ENCODE measurements at regions not wholly inside any gene's neighbourhood (a gene's known extent, or its start where the extent isn't known, plus 50 kb on each side); places are given as distances from the start of the nearest gene placed in this dataset.

DNA sequence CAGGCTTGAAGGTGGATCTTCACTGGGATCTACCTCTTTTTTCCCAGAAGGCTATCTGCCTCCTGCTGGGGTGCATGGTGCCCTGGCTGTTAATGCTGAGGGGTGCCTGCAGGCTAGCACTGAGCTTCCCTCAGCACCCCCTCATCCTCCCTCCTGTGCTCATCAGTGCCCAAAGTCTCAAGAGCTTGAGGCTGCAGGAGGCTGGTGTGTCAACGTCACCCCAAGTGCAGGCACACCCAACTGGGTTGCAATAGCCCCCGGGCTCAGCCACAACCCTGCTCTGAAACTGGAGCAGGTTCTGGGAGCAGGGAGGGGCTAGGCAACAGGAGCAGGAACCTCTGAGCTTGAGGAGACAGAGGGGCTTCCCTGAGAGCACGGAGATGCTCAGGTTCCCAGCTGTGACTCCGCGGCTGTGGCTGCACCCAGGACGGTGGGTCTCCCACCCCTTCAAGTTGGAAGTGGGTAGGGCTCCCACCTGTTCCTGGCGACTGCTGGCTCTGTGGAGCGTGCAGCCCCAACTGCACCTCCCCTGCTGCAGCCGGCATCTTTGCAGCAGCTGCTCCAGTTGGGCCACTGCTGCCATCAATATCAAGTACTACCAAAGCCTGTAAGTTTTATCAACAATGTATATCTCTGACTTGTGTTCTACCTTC, 1266.6 kb upstream of the C9orf72 start:
- no peak for DNase-seq (ENCODE audit: low spot score)

- DNase-seq (ENCODE audit: low spot score) = no peak
These were observed 1268.5 kb upstream of the C9orf72 start for GRCh38 chr9:28841775-28842174.

GRCh38 chr9:28847331-28847730, 1274.0 kb upstream of the C9orf72 start:
- DNase-seq (ENCODE audit: low spot score) = no peak

GRCh38 chr9:28848671-28849070, 1275.4 kb upstream of the C9orf72 start:
- DNase-seq (ENCODE audit: low spot score) = no peak

DNA sequence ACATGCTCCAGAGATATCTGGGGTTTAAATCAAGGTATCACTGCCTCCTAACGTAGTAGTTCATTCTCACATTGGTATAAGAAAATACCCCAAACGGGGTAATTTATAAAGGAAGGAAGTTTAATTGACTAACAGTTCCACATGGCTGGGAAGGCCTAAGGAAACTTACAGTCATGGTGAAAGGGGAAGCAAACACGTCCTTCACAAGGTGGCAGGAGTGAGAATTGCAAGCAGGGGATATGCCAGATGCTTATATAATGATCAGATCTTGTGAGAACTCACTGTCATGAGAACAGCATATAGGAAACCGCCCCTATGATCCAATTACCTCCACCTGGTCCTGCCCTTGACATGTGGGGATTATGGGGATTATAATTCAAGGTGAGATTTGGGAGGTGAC, 1280.2 kb upstream of the C9orf72 start:
- DNase-seq (ENCODE audit: low spot score) = no peak

DNA sequence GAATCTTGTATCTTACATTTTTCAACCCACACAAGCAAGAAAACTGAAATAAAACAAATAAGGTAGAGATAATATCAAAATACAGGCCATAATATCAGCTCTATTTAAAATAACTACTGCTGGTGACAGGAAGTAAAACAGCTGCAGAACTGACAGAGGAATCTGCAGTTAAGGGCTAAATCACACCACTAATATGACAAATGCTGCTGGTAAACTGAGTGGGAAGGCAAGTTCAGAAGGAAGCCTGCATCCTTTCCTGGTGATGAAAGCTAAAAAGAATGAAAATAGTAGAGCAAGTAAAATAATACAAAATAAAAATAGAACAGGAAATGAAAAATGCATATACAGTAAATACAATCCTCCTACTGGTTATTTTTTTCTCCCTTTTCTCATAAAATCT, 1293.7 kb upstream of the C9orf72 start:
- DNase-seq (ENCODE audit: low spot score) = no peak

- DNase-seq (ENCODE audit: low spot score) = no peak
These were observed 1295.1 kb upstream of the C9orf72 start for GRCh38 chr9:28868228-28868990.

DNA sequence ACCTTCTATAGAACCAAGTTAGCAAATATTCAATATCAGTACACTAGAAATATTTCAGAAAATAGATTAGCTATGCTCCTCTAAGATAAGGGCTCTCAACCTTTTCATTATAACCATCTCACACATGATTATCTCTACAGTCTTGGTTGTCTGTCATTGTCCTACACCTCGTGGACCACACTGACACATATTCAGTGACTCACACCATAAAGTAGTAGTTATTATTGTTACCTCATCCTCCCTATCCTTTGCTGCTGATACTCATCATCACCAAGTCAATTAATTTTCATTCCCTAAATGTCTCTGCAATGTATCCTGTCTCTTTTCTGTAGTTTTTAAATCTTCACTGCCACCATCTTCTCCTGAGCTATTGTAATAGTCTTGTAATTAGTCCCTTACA, 1309.2 kb upstream of the C9orf72 start:
- DNase-seq (ENCODE audit: low spot score) = no peak

DNA sequence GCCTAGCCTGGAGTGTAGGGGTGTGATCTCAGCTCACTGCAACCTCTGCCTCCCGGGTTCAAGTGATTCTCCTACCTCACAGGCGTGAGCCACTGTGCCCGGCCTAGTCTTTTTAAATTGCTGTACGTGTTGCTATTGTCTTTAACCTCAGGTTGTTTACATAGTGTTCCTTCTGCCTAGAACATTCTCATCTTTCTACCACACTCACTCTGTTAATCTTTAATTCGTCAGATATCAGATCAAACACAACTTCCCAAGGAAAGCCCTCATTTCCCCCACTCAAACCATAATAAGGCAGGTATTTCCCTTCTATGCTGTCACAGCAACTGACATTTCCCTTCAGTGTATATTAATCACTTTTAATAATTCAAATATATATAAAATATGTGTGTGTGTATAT, 1310.0 kb upstream of the C9orf72 start:
- DNase-seq (ENCODE audit: low spot score) = no peak

GRCh38 chr9:28887188-28887884, 1314.1 kb upstream of the C9orf72 start:
- DNase-seq (ENCODE audit: low spot score) = no peak

DNA sequence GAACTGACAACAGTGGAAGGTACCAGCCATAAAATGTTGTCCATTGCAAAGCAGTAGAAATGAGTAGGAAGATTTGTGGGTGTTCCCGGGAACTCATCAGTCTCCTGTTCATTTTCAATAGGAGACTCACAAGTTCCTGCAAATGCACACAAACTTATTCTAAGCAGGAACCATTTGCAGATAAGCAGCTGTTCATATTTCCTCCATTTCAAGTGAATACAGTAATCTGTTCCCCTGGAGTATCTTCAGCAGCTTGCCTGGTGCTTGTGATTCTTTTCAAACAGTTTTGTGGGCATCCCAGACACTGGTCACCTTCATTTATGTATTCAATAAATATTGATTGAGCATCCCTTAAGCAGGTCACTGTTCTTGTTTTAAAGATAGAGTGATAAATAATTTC, 1315.5 kb upstream of the C9orf72 start:
- DNase-seq (ENCODE audit: low spot score) = no peak

GRCh38 chr9:28892538-28892937, 1319.3 kb upstream of the C9orf72 start:
- no peak for DNase-seq (ENCODE audit: low spot score)

DNA sequence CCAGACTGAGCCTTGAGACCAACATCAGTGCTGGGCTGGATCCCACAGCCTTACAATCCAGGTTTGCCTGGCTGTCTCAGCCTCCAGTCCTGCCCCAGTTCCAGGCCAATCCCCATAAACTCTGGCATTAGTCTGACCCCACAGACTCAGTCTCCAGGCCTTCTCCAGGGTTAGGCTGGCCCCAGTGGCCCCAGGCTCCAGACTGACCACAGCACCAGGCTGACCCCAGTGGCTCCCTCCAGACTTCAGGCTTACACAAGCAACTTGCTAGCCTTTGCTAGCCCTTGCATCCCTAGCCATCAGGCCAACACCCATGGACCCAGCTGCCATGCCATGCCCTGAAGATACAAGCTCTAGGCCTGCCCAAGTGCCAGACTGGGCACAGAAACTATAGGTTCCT, 1326.0 kb upstream of the C9orf72 start:
- no peak for DNase-seq (ENCODE audit: low spot score)

DNA sequence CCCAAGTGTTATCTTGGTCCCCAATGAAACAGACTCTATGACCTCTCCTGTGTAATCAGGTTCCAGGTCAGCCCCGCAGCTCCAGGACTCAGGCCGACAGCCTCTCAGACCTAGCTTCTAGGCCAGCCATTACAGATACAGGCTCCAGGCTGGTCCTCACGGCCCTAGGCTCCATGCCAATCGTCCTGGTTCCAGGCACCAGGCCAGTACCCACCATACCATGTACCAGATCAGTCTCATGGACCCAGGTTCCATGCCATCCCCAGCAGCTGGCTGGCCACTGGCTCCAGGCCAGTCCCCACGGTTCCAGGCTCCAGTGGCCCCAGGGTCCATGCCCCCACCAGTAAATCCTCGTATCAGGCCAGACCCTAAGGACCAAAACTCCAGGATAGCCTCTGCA, 1326.6 kb upstream of the C9orf72 start:
- no peak for DNase-seq (ENCODE audit: low spot score)

GRCh38 chr9:28900406-28900805, 1327.1 kb upstream of the C9orf72 start:
- no peak for DNase-seq (ENCODE audit: low spot score)

- no peak for DNase-seq (ENCODE audit: low spot score)
These were observed 1336.2 kb upstream of the C9orf72 start for GRCh38 chr9:28909526-28909925.

DNA sequence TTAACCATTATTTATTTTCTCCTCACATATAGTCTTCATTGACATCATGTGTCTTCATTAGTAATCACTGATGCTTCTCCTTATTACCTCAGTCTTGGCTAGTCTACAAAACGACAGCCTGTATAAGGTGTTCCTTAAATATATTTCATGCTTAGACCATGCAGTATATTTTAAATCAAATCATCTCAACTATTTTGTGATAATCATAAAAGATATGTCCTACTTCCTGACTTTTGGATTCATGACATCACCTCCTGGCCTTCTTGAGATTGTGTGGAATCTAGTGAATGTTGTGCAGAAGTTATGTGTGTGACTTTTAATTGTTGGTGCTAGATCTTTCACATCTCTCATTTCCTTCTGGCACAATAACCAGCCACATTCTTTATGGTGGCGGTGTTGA, 1339.3 kb upstream of the C9orf72 start:
- DNase-seq (ENCODE audit: low spot score) = no peak

DNA sequence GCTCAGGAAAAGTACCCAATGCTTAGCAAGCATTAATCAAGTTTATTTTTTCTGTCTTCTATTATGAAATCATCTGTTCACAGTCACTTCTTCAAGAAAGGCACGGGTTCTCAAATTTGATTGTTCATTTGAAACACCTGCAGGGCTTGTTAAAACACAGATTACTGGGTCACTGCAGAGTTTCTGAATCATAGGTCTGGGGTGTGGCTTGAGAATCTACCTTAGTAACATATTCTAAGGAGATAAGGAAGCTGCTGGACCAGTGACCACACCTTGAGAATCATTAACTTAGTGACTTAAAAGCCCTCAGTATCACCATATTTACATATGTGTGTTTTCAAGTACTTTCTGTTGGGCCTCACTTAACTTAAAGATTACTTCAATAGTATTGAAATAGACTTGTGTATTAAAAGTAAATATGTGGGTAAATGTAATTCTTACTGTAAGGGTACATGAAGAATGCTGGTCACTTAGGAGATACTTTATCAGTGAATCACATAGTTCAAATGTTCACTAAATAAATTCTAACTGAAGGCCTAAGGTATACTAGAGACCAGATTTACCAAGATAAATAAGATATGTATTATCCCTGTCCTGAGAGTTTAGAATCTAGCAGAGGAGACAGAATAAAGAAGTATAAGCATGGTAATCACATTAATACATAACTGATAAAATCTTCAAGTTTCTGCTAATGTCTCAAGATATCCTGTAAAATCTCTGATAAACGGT, 1342.1 kb upstream of the C9orf72 start:
- DNase-seq (ENCODE audit: low spot score) = no peak

DNA sequence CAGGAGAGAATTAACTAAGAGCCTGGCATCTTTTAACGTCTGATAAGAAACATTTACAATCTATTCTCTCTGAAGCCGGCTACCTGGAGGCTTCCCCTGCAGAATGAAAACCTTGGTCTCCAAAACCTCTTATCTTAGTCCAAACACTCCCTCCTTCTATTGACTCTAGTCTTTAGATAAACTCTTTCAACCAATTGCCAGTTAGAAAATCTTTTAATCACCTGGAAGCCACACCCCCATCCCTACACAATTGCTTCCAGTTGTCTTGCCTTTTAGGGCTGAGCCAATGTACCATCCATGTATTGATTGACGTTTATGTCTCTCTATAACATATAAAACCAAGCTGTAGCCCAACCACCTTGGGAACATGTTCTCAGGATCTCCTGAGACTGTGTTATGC, 1343.1 kb upstream of the C9orf72 start:
- DNase-seq (ENCODE audit: low spot score) = no peak

DNA sequence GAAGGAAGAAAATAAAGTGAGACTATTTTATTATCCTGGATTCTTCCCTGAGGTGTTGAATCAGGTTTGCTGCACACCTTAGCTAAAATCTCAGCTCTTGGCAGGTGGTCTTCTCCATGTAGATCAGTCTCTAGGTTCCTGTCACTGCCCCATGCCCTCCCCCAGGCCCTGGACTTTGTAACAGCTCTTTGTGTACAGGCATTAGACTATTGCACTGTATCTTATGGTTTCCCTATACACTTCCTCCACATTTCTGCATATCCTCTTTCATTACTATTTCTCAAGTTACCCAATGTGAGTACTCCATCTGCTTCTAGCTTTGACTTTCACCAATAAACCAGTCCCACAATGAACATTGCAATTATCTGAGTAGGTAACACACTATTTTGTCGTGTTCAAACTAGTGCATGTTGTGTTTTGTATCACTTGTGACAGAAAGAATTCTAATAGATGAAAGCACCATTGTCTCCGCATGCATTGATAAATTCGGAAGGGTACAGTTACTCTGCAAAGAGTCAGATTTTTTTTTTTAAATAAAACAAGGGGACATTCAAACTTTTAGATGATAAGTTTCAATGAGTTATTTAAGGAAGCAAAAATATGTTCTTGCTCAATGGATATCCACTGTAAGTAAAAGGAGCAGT, 1348.7 kb upstream of the C9orf72 start:
- DNase-seq (ENCODE audit: low spot score) = no peak

GRCh38 chr9:28922891-28923290, 1349.6 kb upstream of the C9orf72 start:
- no peak for DNase-seq (ENCODE audit: low spot score)

DNA sequence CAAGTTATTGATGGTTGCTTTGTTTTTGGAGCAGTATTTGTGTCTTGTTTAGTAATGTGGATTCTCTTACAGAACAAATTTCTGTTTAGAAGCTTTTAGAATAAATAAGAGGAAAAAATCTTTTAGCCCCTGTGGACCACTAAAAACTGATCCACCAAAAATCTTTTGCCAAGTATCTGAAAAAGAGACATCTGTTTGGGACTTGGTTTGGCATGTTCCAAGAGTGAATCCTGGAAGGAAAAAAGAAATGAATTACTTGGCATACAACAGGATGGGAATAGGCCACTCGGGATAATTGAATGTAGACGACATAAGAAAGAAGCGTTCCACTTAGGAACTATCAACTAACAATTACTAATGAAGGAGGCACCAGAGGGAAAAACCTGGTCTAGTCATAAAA, 1350.1 kb upstream of the C9orf72 start:
- no peak for DNase-seq (ENCODE audit: low spot score)
